Neural cell (in vitro differentiated cells): ENCODE measurements at regions not wholly inside any gene's neighbourhood (a gene's known extent, or its start where the extent isn't known, plus 50 kb on each side); places are given as distances from the start of the nearest gene placed in this dataset.

Experiments used
- CTCF ChIP-seq: fragments of 450-650 bp; IDR thresholded peaks from 2 replicates; pipeline ENCODE4 v1.5.1; 2014; ENCODE audit warnings: antibody characterized with exemption, mild to moderate bottlenecking, moderate library complexity; ENCODE audit not compliant: poor library complexity, severe bottlenecking
- MXI1 ChIP-seq: fragments of 450-650 bp; conservative IDR thresholded peaks from 2 replicates; pipeline ENCODE4 v1.6.1; 2014; ENCODE audit warnings: antibody characterized with exemption, mild to moderate bottlenecking; ENCODE audit not compliant: poor library complexity, severe bottlenecking
- TAF1 ChIP-seq: IDR thresholded peaks from 2 replicates; pipeline ENCODE4 v1.6.1; 2012; ENCODE audit warnings: low read depth

DNA sequence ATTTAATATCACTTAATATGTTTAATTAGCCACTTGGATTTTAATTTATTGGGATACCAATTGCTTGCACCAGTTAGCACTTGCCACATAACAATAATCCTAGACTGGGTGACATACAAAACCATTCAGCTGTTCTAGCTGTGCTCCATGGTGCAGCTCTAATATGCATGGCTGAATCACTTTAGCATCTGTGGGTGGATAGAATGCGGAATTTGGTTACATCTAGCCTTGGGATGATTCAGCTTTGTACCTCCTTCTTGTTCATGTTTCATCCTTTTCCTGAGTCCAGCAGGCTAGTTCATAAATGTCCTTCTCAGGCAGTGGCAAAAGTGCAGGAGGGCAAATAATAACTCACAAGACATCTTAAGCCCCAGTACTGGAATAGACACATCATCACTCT is 1263.0 kb downstream of the LRFN5 start:
- TF ChIP-seq CTCF (no peak), MXI1 (no peak), TAF1 (no peak)
